H54 (cell line): ENCODE measurements at regions not wholly inside any gene's neighbourhood (a gene's known extent, or its start where the extent isn't known, plus 50 kb on each side); places are given as distances from the start of the nearest gene placed in this dataset.
"Not testable (repeated sequence)": the region's sequence is repeated elsewhere in the genome, so short reads cannot be mapped to it uniquely, and the experiment has no call there.

Experiments used
- DNase-seq: peaks from one replicate; pipeline ENCODE4 v3.0.0; 2011; ENCODE audit warnings: low spot score, mixed read lengths; ENCODE audit not compliant: insufficient read length
- FAIRE-seq: peaks from 3 replicates; lab custom pipeline; 2011; peaks lifted over from hg19 to GRCh38; lab: Jason Lieb, UNC
- POLR2A ChIP-seq: IDR thresholded peaks from 2 replicates; pipeline ENCODE4 v1.6.1; 2011; ENCODE audit warnings: low read depth, mild to moderate bottlenecking, low read length

- DNase-seq (no peak), FAIRE-seq (no peak)
- no peak for TF ChIP-seq POLR2A
Measured at GRCh38 chr5:3511934-3512333, 83.7 kb upstream of the IRX1 start.

GRCh38 chr5:3511519-3511918 is 84.1 kb upstream of the IRX1 start:
- DNase-seq, result no peak
- TF ChIP-seq POLR2A, result no peak
- FAIRE-seq, result no peak

- no peak for DNase-seq
- no peak for FAIRE-seq
- TF ChIP-seq POLR2A, result no peak
Measured at GRCh38 chr5:3510642-3511417, 84.8 kb upstream of the IRX1 start.

- FAIRE-seq (no peak), DNase-seq (no peak)
- TF ChIP-seq POLR2A, result no peak
Measured at GRCh38 chr5:3509290-3509689, 86.3 kb upstream of the IRX1 start.

- DNase-seq (no peak), FAIRE-seq (no peak)
- TF ChIP-seq POLR2A, result no peak
Measured at GRCh38 chr5:3508395-3508794, 87.2 kb upstream of the IRX1 start.

GRCh38 chr5:3490957-3491507 is 104.6 kb upstream of the IRX1 start:
- no peak for DNase-seq
- FAIRE-seq, result no peak
- TF ChIP-seq POLR2A, result no peak

- DNase-seq, result no peak
- TF ChIP-seq POLR2A, result no peak
- FAIRE-seq, result no peak
Measured at GRCh38 chr5:3489239-3489843, 106.3 kb upstream of the IRX1 start.

- FAIRE-seq, result no peak
- DNase-seq, result no peak
- TF ChIP-seq POLR2A, result no peak
Measured at GRCh38 chr5:3484836-3485235, 110.8 kb upstream of the IRX1 start.

GRCh38 chr5:3481175-3481574 is 114.5 kb upstream of the IRX1 start:
- no peak for DNase-seq
- TF ChIP-seq POLR2A, result no peak
- no peak for FAIRE-seq

GRCh38 chr5:3475674-3476073 is 120.0 kb upstream of the IRX1 start:
- no peak for TF ChIP-seq POLR2A
- no peak for DNase-seq
- no peak for FAIRE-seq

GRCh38 chr5:3466392-3466791 is 129.2 kb upstream of the IRX1 start:
- no peak for TF ChIP-seq POLR2A
- DNase-seq, result no peak
- FAIRE-seq, result no peak

GRCh38 chr5:3460416-3460815 is 135.2 kb upstream of the IRX1 start:
- DNase-seq (no peak), FAIRE-seq (no peak)
- TF ChIP-seq POLR2A, result no peak

GRCh38 chr5:3456121-3456681 is 139.4 kb upstream of the IRX1 start:
- FAIRE-seq, result no peak

GRCh38 chr5:3454028-3454427 is 141.6 kb upstream of the IRX1 start:
- not testable (repeated sequence) for DNase-seq, FAIRE-seq

More at GRCh38 chr5:3456121-3456681, 139.4 kb upstream of the IRX1 start:
- no peak for DNase-seq
- no peak for TF ChIP-seq POLR2A
